ENCODE measurements at regions not wholly inside any gene's neighbourhood (a gene's known extent, or its start where the extent isn't known, plus 50 kb on each side); places are given as distances from the start of the nearest gene placed in this dataset.
"Not testable (repeated sequence)": the region's sequence is repeated elsewhere in the genome, so short reads cannot be mapped to it uniquely, and the experiment has no call there.

GRCh38 chr6:115064680-115065079 is 721.9 kb upstream of the HS3ST5 start:
- no peaks in the 10 kb centered on the region for H3K27me3 ChIP-seq
- no peak overlapping the region for H3K27ac ChIP-seq
- H3K9me3 ChIP-seq = no peaks in the 10 kb centered on the region
- H3K9ac ChIP-seq = no peak overlapping the region
- no peaks in the 10 kb centered on the region for H3K4me1 ChIP-seq
- no peaks in the 10 kb centered on the region for H3K36me3 ChIP-seq
- H3K4me3 ChIP-seq = no peak overlapping the region
- no peaks in the 10 kb centered on the region for H4K20me1 ChIP-seq
- no peak overlapping the region for H3K4me2 ChIP-seq
- TF ChIP-seq Cebpa-rat (IDR thresholded peaks at IDR 0.05) = no peak

GRCh38 chr6:115060581-115060980 is 717.8 kb upstream of the HS3ST5 start:
- H3K9me3 ChIP-seq = no peaks in the 10 kb centered on the region
- no peaks in the 10 kb centered on the region for H3K36me3 ChIP-seq
- H3K4me2 ChIP-seq = no peak overlapping the region
- TF ChIP-seq Cebpa-rat (IDR thresholded peaks at IDR 0.05) = no peak
- H3K4me1 ChIP-seq = no peaks in the 10 kb centered on the region
- H4K20me1 ChIP-seq = no peaks in the 10 kb centered on the region
- H3K4me3 ChIP-seq = no peak overlapping the region
- no peak overlapping the region for H3K9ac ChIP-seq
- H3K27me3 ChIP-seq = no peaks in the 10 kb centered on the region
- no peak overlapping the region for H3K27ac ChIP-seq

- Histone ChIP-seq H3K4me2 (no peak overlapping the region), H3K36me3 (no peaks in the 10 kb centered on the region), H3K27me3 (no peaks in the 10 kb centered on the region), H4K20me1 (no peaks in the 10 kb centered on the region), H3K9me3 (no peaks in the 10 kb centered on the region), H3K27ac (no peak overlapping the region), H3K4me3 (no peak overlapping the region), H3K9ac (no peak overlapping the region), H3K4me1 (no peaks in the 10 kb centered on the region)
- TF ChIP-seq Cebpa-rat (IDR thresholded peaks at IDR 0.05) = no peak
Measured at GRCh38 chr6:115058414-115059211, 715.8 kb upstream of the HS3ST5 start.

GRCh38 chr6:115055579-115055978 is 712.8 kb upstream of the HS3ST5 start:
- Histone ChIP-seq H3K4me1 (no peaks in the 10 kb centered on the region), H4K20me1 (no peaks in the 10 kb centered on the region), H3K4me2 (no peak overlapping the region), H3K9me3 (no peaks in the 10 kb centered on the region), H3K9ac (no peak overlapping the region), H3K27me3 (no peaks in the 10 kb centered on the region), H3K4me3 (no peak overlapping the region), H3K36me3 (no peaks in the 10 kb centered on the region), H3K27ac (no peak overlapping the region)
- TF ChIP-seq Cebpa-rat (IDR thresholded peaks at IDR 0.05) = no peak

GRCh38 chr6:115054242-115054641 is 711.4 kb upstream of the HS3ST5 start:
- H3K4me3 ChIP-seq, H3K9me3 ChIP-seq, H3K27ac ChIP-seq: not testable (repeated sequence)

GRCh38 chr6:115053169-115053860 is 710.5 kb upstream of the HS3ST5 start:
- Histone ChIP-seq H3K9me3 (no peaks in the 10 kb centered on the region), H3K4me2 (no peak overlapping the region), H4K20me1 (no peaks in the 10 kb centered on the region), H3K9ac (no peak overlapping the region), H3K4me1 (no peaks in the 10 kb centered on the region), H3K27me3 (no peaks in the 10 kb centered on the region), H3K36me3 (no peaks in the 10 kb centered on the region), H3K4me3 (no peak overlapping the region), H3K27ac (no peak overlapping the region)
- TF ChIP-seq Cebpa-rat (IDR thresholded peaks at IDR 0.05) = no peak

More at GRCh38 chr6:115054242-115054641, 711.4 kb upstream of the HS3ST5 start:
- not testable (repeated sequence) for H3K9ac ChIP-seq, H3K4me2 ChIP-seq, H4K20me1 ChIP-seq, H3K36me3 ChIP-seq, H3K27me3 ChIP-seq, H3K4me1 ChIP-seq

- Histone ChIP-seq H3K9ac (no peak overlapping the region), H3K4me1 (no peaks in the 10 kb centered on the region), H3K36me3 (no peaks in the 10 kb centered on the region), H3K27me3 (no peaks in the 10 kb centered on the region), H3K4me3 (no peak overlapping the region), H3K27ac (no peak overlapping the region), H4K20me1 (no peaks in the 10 kb centered on the region), H3K9me3 (no peaks in the 10 kb centered on the region; the same call in 1 of the 2 replicates), H3K4me2 (no peak overlapping the region)
- TF ChIP-seq Cebpa-rat (IDR thresholded peaks at IDR 0.05) = no peak
Measured at GRCh38 chr6:115016593-115016992, 673.8 kb upstream of the HS3ST5 start.

GRCh38 chr6:115004982-115005381 is 662.2 kb upstream of the HS3ST5 start:
- Histone ChIP-seq H4K20me1 (no peaks in the 10 kb centered on the region), H3K4me3 (no peak overlapping the region), H3K27ac (no peak overlapping the region), H3K9ac (no peak overlapping the region), H3K27me3 (no peaks in the 10 kb centered on the region), H3K4me1 (peaks cover 10% of the 10 kb centered on the region), H3K9me3 (no peaks in the 10 kb centered on the region), H3K4me2 (peak overlapping the region; percentile 56), H3K36me3 (no peaks in the 10 kb centered on the region)
- no peak for TF ChIP-seq Cebpa-rat (IDR thresholded peaks at IDR 0.05)

GRCh38 chr6:115004204-115004603 is 661.4 kb upstream of the HS3ST5 start:
- no peaks in the 10 kb centered on the region for H4K20me1 ChIP-seq
- H3K27me3 ChIP-seq = no peaks in the 10 kb centered on the region
- no peak overlapping the region for H3K4me2 ChIP-seq
- H3K27ac ChIP-seq = no peak overlapping the region
- no peaks in the 10 kb centered on the region for H3K9me3 ChIP-seq
- H3K4me3 ChIP-seq = no peak overlapping the region
- H3K36me3 ChIP-seq = no peaks in the 10 kb centered on the region
- no peak for TF ChIP-seq Cebpa-rat (IDR thresholded peaks at IDR 0.05)
- peaks cover 10% of the 10 kb centered on the region for H3K4me1 ChIP-seq
- no peak overlapping the region for H3K9ac ChIP-seq

GRCh38 chr6:115001731-115002350 is 659.0 kb upstream of the HS3ST5 start:
- Histone ChIP-seq H3K27ac (no peak overlapping the region), H3K4me3 (no peak overlapping the region), H3K9ac (no peak overlapping the region), H3K4me2 (no peak overlapping the region), H3K9me3 (no peaks in the 10 kb centered on the region), H3K36me3 (no peaks in the 10 kb centered on the region), H3K27me3 (no peaks in the 10 kb centered on the region), H3K4me1 (peaks cover 10% of the 10 kb centered on the region), H4K20me1 (no peaks in the 10 kb centered on the region)
- no peak for TF ChIP-seq Cebpa-rat (IDR thresholded peaks at IDR 0.05)

All from BLaER1 (cell line).